GM23338 (cell line): ENCODE measurements at regions not wholly inside any gene's neighbourhood (a gene's known extent, or its start where the extent isn't known, plus 50 kb on each side); places are given as distances from the start of the nearest gene placed in this dataset.

ENCODE experiments used
- ATAC-seq: fragments of 200-7000 bp; cut with Tn5 transposase; 3 replicates; pipeline ENCODE4 v1.9.1; 2020
- DNase-seq: peaks from one replicate; pipeline ENCODE4 v3.0.0-alpha.2; 2015; ENCODE audit warnings: low spot score
- H2AFZ ChIP-seq: fragments of 200-600 bp; sonication (generic); 2 replicates; pipeline ENCODE4 v1.8.0; 2016; ENCODE audit warnings: antibody characterized with exemption, mild to moderate bottlenecking, moderate library complexity
- H3F3A ChIP-seq: fragments of 200-600 bp; sonication (generic); replicated peaks from 2 replicates; pipeline ENCODE4 v1.8.0; 2017; ENCODE audit warnings: antibody characterized with exemption, mixed run types, low read depth
- H3K27ac ChIP-seq: fragments of 200-600 bp; sonication (generic); 2 replicates; pipeline ENCODE4 v1.6.1; 2016; ENCODE audit warnings: low read depth
- H3K27me3 ChIP-seq: fragments of 200-600 bp; sonication (generic); 2 replicates; pipeline ENCODE4 v1.8.0; 2016; ENCODE audit warnings: mild to moderate bottlenecking, mixed run types, moderate library complexity; ENCODE audit not compliant: insufficient read depth
- H3K36me3 ChIP-seq: fragments of 200-600 bp; sonication (generic); 2 replicates; pipeline ENCODE4 v1.8.0; 2016; ENCODE audit warnings: mild to moderate bottlenecking; ENCODE audit not compliant: insufficient read depth
- H3K4me1 ChIP-seq: fragments of 200-600 bp; sonication (generic); 2 replicates; pipeline ENCODE4 v1.8.0; 2016; ENCODE audit warnings: mild to moderate bottlenecking, moderate library complexity; ENCODE audit not compliant: insufficient read depth
- H3K4me2 ChIP-seq: fragments of 200-600 bp; sonication (generic); 2 replicates; pipeline ENCODE4 v1.7.1; 2017; ENCODE audit warnings: mixed run types
- H3K4me3 ChIP-seq: fragments of 200-600 bp; sonication (generic); 2 replicates; pipeline ENCODE4 v1.6.1; 2016; ENCODE audit warnings: mixed run types
- H3K79me2 ChIP-seq: fragments of 200-600 bp; sonication (generic); replicated peaks from 2 replicates; pipeline ENCODE4 v1.8.0; 2017; ENCODE audit warnings: mild to moderate bottlenecking; ENCODE audit not compliant: insufficient read depth
- H3K9me2 ChIP-seq: fragments of 200-600 bp; sonication (generic); 2 replicates; pipeline ENCODE4 v1.8.0; 2017; ENCODE audit not compliant: insufficient read depth
- H4K20me1 ChIP-seq: fragments of 200-600 bp; sonication (generic); replicated peaks from 2 replicates; pipeline ENCODE4 v1.8.0; 2017; ENCODE audit warnings: mild to moderate bottlenecking; ENCODE audit not compliant: insufficient read depth
- H3K27ac Mint-ChIP-seq: 2 replicates; pipeline ENCODE4 v1.8.0; 2020; ENCODE audit warnings: inconsistent platforms, mild to moderate bottlenecking, moderate library complexity, mixed read lengths
- H3K27me3 Mint-ChIP-seq: 3 replicates; pipeline ENCODE4 v1.8.0; 2022; ENCODE audit warnings: low read depth, mild to moderate bottlenecking, moderate library complexity, mixed read lengths, inconsistent platforms; ENCODE audit not compliant: insufficient read depth, poor library complexity
- H3K36me3 Mint-ChIP-seq: 3 replicates; pipeline ENCODE4 v1.8.0; 2021; ENCODE audit warnings: low read depth, mild to moderate bottlenecking, inconsistent platforms, moderate library complexity, mixed read lengths
- H3K4me1 Mint-ChIP-seq: 3 replicates; pipeline ENCODE4 v1.8.0; 2020; ENCODE audit warnings: mild to moderate bottlenecking, inconsistent platforms, mixed read lengths
- H3K4me3 Mint-ChIP-seq: 3 replicates; pipeline ENCODE4 v1.8.0; 2021; ENCODE audit warnings: moderate library complexity, mild to moderate bottlenecking, inconsistent platforms, mixed read lengths
- H3K9me3 Mint-ChIP-seq: 3 replicates; pipeline ENCODE4 v1.8.0; 2020; ENCODE audit warnings: moderate library complexity, mild to moderate bottlenecking, inconsistent platforms, mixed read lengths
- CTCF ChIP-seq, 2 experiments: fragments of 200-600 bp in 1 of 2; sonication (generic) in 1 of 2; conservative IDR thresholded peaks; 2 replicates each; pipeline versions ENCODE4 v1.5.1 to v1.6.1; 2016 to 2017; ENCODE audit warnings: antibody characterized with exemption in 2 of 2, low read depth in 2 of 2, mild to moderate bottlenecking in 2 of 2, moderate library complexity in 1 of 2
- ETS1 ChIP-seq: IDR thresholded peaks from 2 replicates; pipeline ENCODE4 v1.6.1; 2016; ENCODE audit warnings: antibody characterized with exemption
- EZH2 ChIP-seq: fragments of 200-600 bp; sonication (generic); IDR thresholded peaks from one replicate; pipeline ENCODE4 v1.8.0; 2017; ENCODE audit warnings: antibody characterized with exemption, mild to moderate bottlenecking, low read depth; ENCODE audit not compliant: unreplicated experiment
- JUNB ChIP-seq: IDR thresholded peaks from one replicate; pipeline ENCODE4 v1.6.1; 2016; ENCODE audit warnings: antibody characterized with exemption; ENCODE audit not compliant: unreplicated experiment
- NANOG ChIP-seq: IDR thresholded peaks from 2 replicates; pipeline ENCODE4 v1.6.1; 2016; ENCODE audit warnings: antibody characterized with exemption, borderline replicate concordance
- POLR2AphosphoS5 ChIP-seq: IDR thresholded peaks from 2 replicates; pipeline ENCODE4 v1.6.1; 2016; ENCODE audit warnings: antibody characterized with exemption, low read depth
- ZNF114 ChIP-seq: fragments of 250-450 bp; sonication (Bioruptor Pico); IDR thresholded peaks from 2 replicates; pipeline ENCODE4 v1.5.0; 2020; ENCODE audit warnings: mild to moderate bottlenecking, moderate library complexity
- ZNF331 ChIP-seq: fragments of 250-450 bp; sonication (Bioruptor Pico); IDR thresholded peaks from 2 replicates; pipeline ENCODE4 v1.5.0; 2020; ENCODE audit warnings: low read depth, mild to moderate bottlenecking, moderate library complexity
- ZNF462 ChIP-seq: fragments of 250-450 bp; sonication (Bioruptor Pico); IDR thresholded peaks from 2 replicates; pipeline ENCODE4 v1.5.0; 2020; ENCODE audit warnings: mild to moderate bottlenecking, moderate library complexity

- peaks cover 43% of the 10 kb centered on the region for H3K9me3 Mint-ChIP-seq
- no peaks in the 10 kb centered on the region for H3K4me1 Mint-ChIP-seq
- no peak for ATAC-seq
- no peak overlapping the region for H3K27ac Mint-ChIP-seq
- H3K4me3 Mint-ChIP-seq, result no peak overlapping the region
- Histone ChIP-seq H3K4me2 (no peak overlapping the region), H3K27me3 (no peaks in the 10 kb centered on the region), H3K4me3 (no peak overlapping the region), H4K20me1 (no peaks in the 10 kb centered on the region), H3K79me2 (no peaks in the 10 kb centered on the region), H3K4me1 (no peaks in the 10 kb centered on the region), H2AFZ (no peak overlapping the region), H3K9me2 (no peaks in the 10 kb centered on the region), H3K27ac (no peak overlapping the region), H3F3A (no peaks in the 10 kb centered on the region), H3K36me3 (0 out of 2 replicates have a peak, but pooled peaks cover 2% of the 10 kb centered on the region)
- peaks cover 3% of the 10 kb centered on the region for H3K27me3 Mint-ChIP-seq
- no peak for DNase-seq
- TF ChIP-seq ZNF114 (no peak), ETS1 (no peak), POLR2AphosphoS5 (no peak), NANOG (no peak), JUNB (no peak), ZNF462 (CRISPR knock-in tag) (no peak)
- H3K36me3 Mint-ChIP-seq, result peaks cover 5% of the 10 kb centered on the region; the same call in 1 of the 3 replicates
Measured at GRCh38 chr2:5869936-5870335, 177.8 kb downstream of the SOX11 start.

GRCh38 chr2:5877360-5877759 lies 185.2 kb downstream of the SOX11 start:
- no peak overlapping the region for H3K27ac Mint-ChIP-seq

More at GRCh38 chr2:5877360-5877759, 185.2 kb downstream of the SOX11 start:
- Mint-ChIP-seq H3K36me3 (0 out of 3 replicates have a peak, but pooled peaks cover 3% of the 10 kb centered on the region), H3K9me3 (peaks cover 29% of the 10 kb centered on the region), H3K4me1 (no peaks in the 10 kb centered on the region), H3K4me3 (no peak overlapping the region), H3K27me3 (no peaks in the 10 kb centered on the region)
- Histone ChIP-seq H3K4me1 (no peaks in the 10 kb centered on the region), H3K79me2 (no peaks in the 10 kb centered on the region), H2AFZ (no peak overlapping the region), H3K27me3 (no peaks in the 10 kb centered on the region), H3K4me2 (no peak overlapping the region), H3K9me2 (no peaks in the 10 kb centered on the region), H3F3A (no peaks in the 10 kb centered on the region), H3K36me3 (0 out of 2 replicates have a peak, but pooled peaks cover 7% of the 10 kb centered on the region), H4K20me1 (no peaks in the 10 kb centered on the region), H3K4me3 (no peak overlapping the region), H3K27ac (no peak overlapping the region)
- no peak for DNase-seq
- no peak for ATAC-seq
- TF ChIP-seq POLR2AphosphoS5, result no peak
- TF ChIP-seq CTCF (conservative IDR thresholded peaks at IDR 0.05; ENCODE audit: low read depth in 2 of 2), result no peak
- no peak for TF ChIP-seq EZH2
- no peak for TF ChIP-seq ZNF114
- no peak for TF ChIP-seq ZNF331 (CRISPR knock-in tag)
